ENCODE measurements at regions not wholly inside any gene's neighbourhood (a gene's known extent, or its start where the extent isn't known, plus 50 kb on each side); places are given as distances from the start of the nearest gene placed in this dataset.

- H3K56ac ChIP-seq (replicated peaks; ENCODE audit: insufficient read length, low read depth, low read length), result no peak overlapping the region
- FAIRE-seq, result no peak
- H3K36me3 ChIP-seq (ENCODE audit: control insufficient read depth in 2 of 4, insufficient read depth in 4 of 4, low read length in 3 of 4), result no peaks in the 10 kb centered on the region
- no peaks in the 10 kb centered on the region for H3K23me2 ChIP-seq (ENCODE audit: low read depth, low read length)
- H3K4me3 ChIP-seq (ENCODE audit: extremely low read depth in 1 of 4, insufficient read depth in 2 of 4, low read depth in 3 of 4, low read length in 4 of 4), result no peak overlapping the region
- no peak overlapping the region for H3K18ac ChIP-seq (ENCODE audit: extremely low read depth, low read length)
- no peaks in the 10 kb centered on the region for H3K79me1 ChIP-seq (ENCODE audit: low read depth, low read length)
- H3K4me1 ChIP-seq (replicated peaks in 1 of 4; ENCODE audit: control insufficient read depth in 3 of 4, insufficient read depth in 4 of 4, low read length in 3 of 4), result peaks cover 0 to 10% (median 3%) of the 10 kb centered on the region in 4 experiments; a peak in 4 of 7 replicates
- H2AK5ac ChIP-seq (ENCODE audit: low read depth, low read length), result no peak overlapping the region
- H2BK5ac ChIP-seq (ENCODE audit: low read depth, low read length), result no peak overlapping the region
- H3K9ac ChIP-seq (replicated peaks in 1 of 4; ENCODE audit: extremely low read depth in 1 of 4, low read depth in 3 of 4, low read length in 3 of 4), result no peak overlapping the region
- no peak overlapping the region for H2BK15ac ChIP-seq (ENCODE audit: low read length)
- H2BK20ac ChIP-seq (ENCODE audit: low read length), result no peak overlapping the region
- no peaks in the 10 kb centered on the region for H3K79me2 ChIP-seq (ENCODE audit: control insufficient read depth in 1 of 2, insufficient read depth in 2 of 2, low read length in 2 of 2)
- H3K4ac ChIP-seq (replicated peaks; ENCODE audit: insufficient read length, low read depth, low read length), result no peak overlapping the region
- no peak overlapping the region for H2BK120ac ChIP-seq (replicated peaks; ENCODE audit: low read depth, low read length)
- H4K8ac ChIP-seq (ENCODE audit: extremely low read depth, insufficient read depth, low read length), result no peak overlapping the region
- no peaks in the 10 kb centered on the region for H3K27me3 ChIP-seq (replicated peaks in 1 of 4; ENCODE audit: control insufficient read depth in 3 of 4, extremely low read depth in 1 of 4, insufficient read depth in 3 of 4, low read length in 3 of 4)
- no peak overlapping the region for H4K5ac ChIP-seq (ENCODE audit: insufficient read length, low read depth, low read length)
- no peak overlapping the region for H3K23ac ChIP-seq (ENCODE audit: insufficient read length)
- H3K14ac ChIP-seq (ENCODE audit: insufficient read length), result no peak overlapping the region
- H3K4me2 ChIP-seq (ENCODE audit: insufficient read depth in 1 of 2, low read depth in 2 of 2, low read length in 2 of 2), result no peak overlapping the region
- no peak overlapping the region for H3K27ac ChIP-seq (ENCODE audit: low read depth, low read length)
- no peak overlapping the region for H2BK12ac ChIP-seq (ENCODE audit: low read depth, low read length)
- WGBS, 2 experiments (ENCODE audit: extremely low coverage in 1 of 2, insufficient coverage in 1 of 2, insufficient read length in 1 of 2, insufficient replicate concordance in 2 of 2, low coverage in 1 of 2, low lambda C conversion rate in 2 of 2, missing lambda C conversion rate in 1 of 2), result 82% methylated on average over 2 of the region's 2 CpGs; no CpG with 5 or more reads in 1 of the 2 experiments
- no peaks in the 10 kb centered on the region for H3K9me3 ChIP-seq (ENCODE audit: insufficient read depth in 2 of 2, low read depth in 1 of 2, low read length in 1 of 2)
- ChIA-PET CTCF (ENCODE audit: partially characterized antibody) (no interaction called here), POLR2A (ENCODE audit: partially characterized antibody) (no interaction called here)
- DNase-seq (ENCODE audit: low read depth in 1 of 2, low spot score in 2 of 2), result no peak
- H4K91ac ChIP-seq (replicated peaks; ENCODE audit: insufficient read length, low read length), result no peak overlapping the region
- H2AFZ ChIP-seq (ENCODE audit: low read length), result no peak overlapping the region
- H4K20me1 ChIP-seq (replicated peaks in 1 of 2; ENCODE audit: control insufficient read depth in 1 of 2, insufficient read depth in 2 of 2, low read length in 2 of 2), result no peaks in the 10 kb centered on the region
- TF ChIP-seq USF2 (IDR thresholded peaks at IDR 0.05; ENCODE audit: low read length) (no peak), EZH2 (IDR thresholded peaks at IDR 0.05; ENCODE audit: low read depth, low read length, severe bottlenecking) (no peak), ZNF274 (IDR thresholded peaks at IDR 0.05; ENCODE audit: borderline replicate concordance, extremely low read depth, low read length) (no peak)
Observed at GRCh38 chr4:24243641-24244040, 340.7 kb downstream of the DHX15 start.
